ENCODE measurements at regions not wholly inside any gene's neighbourhood (a gene's known extent, or its start where the extent isn't known, plus 50 kb on each side); places are given as distances from the start of the nearest gene placed in this dataset.
"Not testable (repeated sequence)": the region's sequence is repeated elsewhere in the genome, so short reads cannot be mapped to it uniquely, and the experiment has no call there.

- H3K9me3 Mint-ChIP-seq: no peaks in the 10 kb centered on the region
- no peak overlapping the region for H3K4me3 Mint-ChIP-seq
- no peaks in the 10 kb centered on the region for H3K36me3 Mint-ChIP-seq (ENCODE audit: low read depth)
- H3K27ac Mint-ChIP-seq: no peak overlapping the region
- ChIA-PET POLR2A (no interaction called here), CTCF (no interaction called here)
- H3K27me3 Mint-ChIP-seq: no peaks in the 10 kb centered on the region
- H3K4me1 Mint-ChIP-seq: no peaks in the 10 kb centered on the region
- DNase-seq: no peak
These were observed 967.5 kb downstream of the NR2F1-AS1 start for GRCh38 chr5:92613546-92613945.

DNA sequence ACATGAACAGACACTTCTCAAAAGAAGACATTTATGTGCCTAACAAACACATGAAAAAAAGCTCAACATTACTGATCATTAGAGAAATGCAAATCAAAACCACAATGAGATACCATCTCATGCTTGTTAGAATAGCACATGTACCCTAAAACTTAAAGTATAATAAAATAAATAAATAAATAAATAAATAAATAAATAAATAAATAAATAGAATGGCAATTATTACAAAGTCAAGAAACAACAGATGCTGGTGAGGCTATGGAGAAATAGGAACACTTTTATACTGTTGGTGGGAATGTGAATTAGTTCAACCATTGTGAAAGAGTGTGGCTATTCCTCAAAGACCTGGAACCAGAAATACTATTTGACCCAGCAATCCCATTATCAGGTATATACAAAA, 970.6 kb downstream of the NR2F1-AS1 start:
- DNase-seq; H3K4me1 Mint-ChIP-seq; H3K36me3 Mint-ChIP-seq (ENCODE audit: low read depth); H3K27ac Mint-ChIP-seq; H3K9me3 Mint-ChIP-seq; POLR2A ChIA-PET; H3K4me3 Mint-ChIP-seq; H3K27me3 Mint-ChIP-seq; CTCF ChIA-PET: not testable (repeated sequence)

GRCh38 chr5:92605591-92605990, 975.4 kb downstream of the NR2F1-AS1 start:
- H3K27me3 Mint-ChIP-seq: no peaks in the 10 kb centered on the region
- H3K4me1 Mint-ChIP-seq: no peaks in the 10 kb centered on the region
- DNase-seq: no peak
- peaks cover 3% of the 10 kb centered on the region for H3K9me3 Mint-ChIP-seq
- no peak overlapping the region for H3K4me3 Mint-ChIP-seq
- ChIA-PET POLR2A (no interaction called here), CTCF (no interaction called here)
- no peaks in the 10 kb centered on the region for H3K36me3 Mint-ChIP-seq (ENCODE audit: low read depth)
- no peak overlapping the region for H3K27ac Mint-ChIP-seq

GRCh38 chr5:92599217-92599810, 981.7 kb downstream of the NR2F1-AS1 start:
- H3K27me3 Mint-ChIP-seq: no peaks in the 10 kb centered on the region
- no peaks in the 10 kb centered on the region for H3K36me3 Mint-ChIP-seq (ENCODE audit: low read depth)
- CTCF ChIA-PET: no interaction called here
- no peak for DNase-seq
- H3K4me3 Mint-ChIP-seq: no peak overlapping the region
- no peaks in the 10 kb centered on the region for H3K4me1 Mint-ChIP-seq
- H3K9me3 Mint-ChIP-seq: peaks cover 3% of the 10 kb centered on the region
- H3K27ac Mint-ChIP-seq: no peak overlapping the region
- POLR2A ChIA-PET: no interaction called here

DNA sequence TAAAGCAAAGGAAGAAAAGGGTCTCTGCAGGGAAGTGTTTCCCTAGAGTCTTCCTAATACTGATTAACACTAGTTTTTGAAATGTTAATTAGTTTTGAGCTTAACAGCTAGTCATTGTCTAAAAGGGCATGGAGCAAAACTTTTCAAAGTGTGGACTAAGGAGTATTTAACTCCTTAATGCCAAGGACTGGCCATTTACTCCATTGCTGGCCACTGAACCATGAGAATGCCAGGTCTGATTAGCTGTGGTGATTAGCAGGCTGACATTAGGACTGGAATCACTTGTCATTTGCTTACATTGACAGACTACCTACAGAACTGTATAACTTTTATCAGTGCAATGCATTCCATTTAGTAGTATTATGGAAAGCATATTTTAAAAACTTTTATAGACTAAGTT, 987.0 kb downstream of the NR2F1-AS1 start:
- Mint-ChIP-seq H3K4me3 (no peak overlapping the region), H3K27me3 (no peaks in the 10 kb centered on the region), H3K9me3 (peaks cover 2% of the 10 kb centered on the region), H3K27ac (no peak overlapping the region), H3K4me1 (no peaks in the 10 kb centered on the region), H3K36me3 (ENCODE audit: low read depth) (no peaks in the 10 kb centered on the region)
- CTCF ChIA-PET: no interaction called here
- no peak for DNase-seq
- POLR2A ChIA-PET: no interaction called here

DNA sequence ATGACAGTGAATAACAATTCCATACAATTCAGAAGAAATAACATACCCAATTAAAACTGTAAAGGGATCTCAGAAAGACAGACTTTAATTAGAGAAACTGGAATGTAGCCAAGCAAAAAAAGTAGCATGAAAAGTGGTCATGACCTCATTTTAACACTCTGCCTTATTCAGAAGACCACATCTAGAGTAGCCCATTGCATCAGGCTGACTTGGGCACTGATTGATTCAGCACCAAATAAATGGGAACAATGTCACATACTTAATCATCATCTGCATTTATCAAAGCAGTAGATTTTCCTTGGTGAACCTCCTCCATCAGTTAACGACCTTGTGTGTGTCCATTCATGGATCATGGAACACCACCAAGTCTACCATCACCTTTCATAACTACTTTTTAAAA, 992.1 kb downstream of the NR2F1-AS1 start:
- CTCF ChIA-PET: no interaction called here

GRCh38 chr5:92581690-92582089, 999.3 kb downstream of the NR2F1-AS1 start:
- Mint-ChIP-seq H3K27me3 (no peaks in the 10 kb centered on the region), H3K9me3 (no peaks in the 10 kb centered on the region), H3K4me3 (no peak overlapping the region), H3K27ac (no peak overlapping the region), H3K36me3 (ENCODE audit: low read depth) (no peaks in the 10 kb centered on the region), H3K4me1 (no peaks in the 10 kb centered on the region)
- no peak for DNase-seq
- ChIA-PET CTCF (no interaction called here), POLR2A (no interaction called here)

More for the DNA sequence above, 992.1 kb downstream of the NR2F1-AS1 start:
- no peaks in the 10 kb centered on the region for H3K4me1 Mint-ChIP-seq
- DNase-seq: no peak
- POLR2A ChIA-PET: no interaction called here
- no peaks in the 10 kb centered on the region for H3K36me3 Mint-ChIP-seq (ENCODE audit: low read depth)
- no peaks in the 10 kb centered on the region for H3K27me3 Mint-ChIP-seq
- H3K4me3 Mint-ChIP-seq: no peak overlapping the region
- peaks cover 5% of the 10 kb centered on the region for H3K9me3 Mint-ChIP-seq
- no peak overlapping the region for H3K27ac Mint-ChIP-seq

DNA sequence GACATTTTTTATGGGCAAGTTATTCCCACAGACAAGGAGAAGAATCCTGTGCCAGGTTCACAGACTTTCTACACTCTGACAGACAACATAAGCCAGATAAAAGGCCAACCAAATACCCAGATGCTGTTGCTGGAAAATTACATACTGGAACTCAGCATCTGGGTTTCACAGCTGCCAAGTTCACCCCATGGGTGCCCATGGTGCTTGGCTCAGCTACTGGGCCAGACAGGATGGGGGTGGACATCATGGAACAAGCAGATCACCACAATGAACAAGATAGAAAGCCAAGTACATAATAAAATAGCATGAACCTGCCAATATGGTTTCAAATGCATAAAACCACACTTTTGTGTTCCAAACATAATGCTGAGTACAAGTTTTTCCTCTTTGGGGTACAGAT, 999.8 kb downstream of the NR2F1-AS1 start:
- no peak overlapping the region for H3K27ac Mint-ChIP-seq
- no peak for DNase-seq
- POLR2A ChIA-PET: no interaction called here
- CTCF ChIA-PET: no interaction called here
- H3K9me3 Mint-ChIP-seq: no peaks in the 10 kb centered on the region
- no peaks in the 10 kb centered on the region for H3K27me3 Mint-ChIP-seq
- no peak overlapping the region for H3K4me3 Mint-ChIP-seq
- H3K4me1 Mint-ChIP-seq: no peaks in the 10 kb centered on the region
- no peaks in the 10 kb centered on the region for H3K36me3 Mint-ChIP-seq (ENCODE audit: low read depth)

DNA sequence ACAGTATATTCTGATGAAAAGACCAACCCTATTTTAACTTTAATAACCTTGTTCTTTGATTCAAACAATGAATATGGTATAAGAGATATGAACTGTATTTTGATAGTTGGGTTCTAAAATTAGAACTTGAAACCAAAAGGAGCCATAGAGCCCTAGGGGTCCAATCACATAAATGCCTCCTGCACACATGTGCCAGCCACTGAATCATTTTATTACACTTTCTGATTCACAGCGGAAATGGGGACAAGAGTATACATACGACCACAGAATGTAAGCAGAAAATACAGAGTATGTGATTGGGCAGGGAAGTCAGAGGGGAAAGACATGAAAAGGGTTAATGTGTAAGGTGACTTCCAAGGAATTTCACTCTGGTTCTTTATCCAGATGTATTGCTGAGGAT, 1000.2 kb downstream of the NR2F1-AS1 start:
- Mint-ChIP-seq H3K36me3 (ENCODE audit: low read depth) (no peaks in the 10 kb centered on the region), H3K27ac (no peak overlapping the region), H3K9me3 (no peaks in the 10 kb centered on the region), H3K4me3 (no peak overlapping the region), H3K4me1 (no peaks in the 10 kb centered on the region), H3K27me3 (no peaks in the 10 kb centered on the region)
- no peak for DNase-seq
- ChIA-PET POLR2A (no interaction called here), CTCF (no interaction called here)

DNA sequence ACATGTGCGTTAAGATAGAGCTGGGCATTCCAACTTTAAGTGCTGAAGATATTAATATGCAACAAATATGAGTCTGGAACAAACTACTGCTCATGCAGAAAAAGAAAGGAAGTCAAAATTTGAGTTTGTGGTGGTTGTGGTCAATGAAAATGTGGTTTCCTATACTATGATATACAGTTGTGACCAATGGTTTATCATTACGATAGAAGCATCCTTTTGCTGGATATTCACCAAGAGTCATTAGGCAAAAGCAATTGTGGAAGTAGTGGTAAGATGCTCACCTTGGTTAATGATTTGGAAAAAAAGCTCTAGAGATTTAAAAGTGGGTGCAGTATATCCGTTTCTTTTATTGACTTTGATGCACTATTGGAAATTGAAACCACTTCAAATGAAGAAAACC, 1007.0 kb downstream of the NR2F1-AS1 start:
- no peak overlapping the region for H3K4me3 Mint-ChIP-seq
- H3K27me3 Mint-ChIP-seq: no peaks in the 10 kb centered on the region
- H3K36me3 Mint-ChIP-seq (ENCODE audit: low read depth): no peaks in the 10 kb centered on the region
- DNase-seq: no peak
- no peak overlapping the region for H3K27ac Mint-ChIP-seq
- H3K4me1 Mint-ChIP-seq: no peaks in the 10 kb centered on the region
- H3K9me3 Mint-ChIP-seq: no peaks in the 10 kb centered on the region
- ChIA-PET POLR2A (no interaction called here), CTCF (no interaction called here)

GRCh38 chr5:92568522-92568921, 1012.5 kb downstream of the NR2F1-AS1 start:
- DNase-seq: no peak
- H3K36me3 Mint-ChIP-seq (ENCODE audit: low read depth): no peaks in the 10 kb centered on the region
- CTCF ChIA-PET: no interaction called here
- no peak overlapping the region for H3K27ac Mint-ChIP-seq
- POLR2A ChIA-PET: no interaction called here
- H3K4me3 Mint-ChIP-seq: no peak overlapping the region
- H3K27me3 Mint-ChIP-seq: no peaks in the 10 kb centered on the region
- no peaks in the 10 kb centered on the region for H3K9me3 Mint-ChIP-seq
- H3K4me1 Mint-ChIP-seq: no peaks in the 10 kb centered on the region

- no peaks in the 10 kb centered on the region for H3K36me3 Mint-ChIP-seq (ENCODE audit: low read depth)
- no peak overlapping the region for H3K27ac Mint-ChIP-seq
- H3K27me3 Mint-ChIP-seq: no peaks in the 10 kb centered on the region
- no peak overlapping the region for H3K4me3 Mint-ChIP-seq
- ChIA-PET CTCF (no interaction called here), POLR2A (no interaction called here)
- no peaks in the 10 kb centered on the region for H3K9me3 Mint-ChIP-seq
- DNase-seq: no peak
- no peaks in the 10 kb centered on the region for H3K4me1 Mint-ChIP-seq
These were observed 1013.1 kb downstream of the NR2F1-AS1 start for GRCh38 chr5:92567831-92568450.

DNA sequence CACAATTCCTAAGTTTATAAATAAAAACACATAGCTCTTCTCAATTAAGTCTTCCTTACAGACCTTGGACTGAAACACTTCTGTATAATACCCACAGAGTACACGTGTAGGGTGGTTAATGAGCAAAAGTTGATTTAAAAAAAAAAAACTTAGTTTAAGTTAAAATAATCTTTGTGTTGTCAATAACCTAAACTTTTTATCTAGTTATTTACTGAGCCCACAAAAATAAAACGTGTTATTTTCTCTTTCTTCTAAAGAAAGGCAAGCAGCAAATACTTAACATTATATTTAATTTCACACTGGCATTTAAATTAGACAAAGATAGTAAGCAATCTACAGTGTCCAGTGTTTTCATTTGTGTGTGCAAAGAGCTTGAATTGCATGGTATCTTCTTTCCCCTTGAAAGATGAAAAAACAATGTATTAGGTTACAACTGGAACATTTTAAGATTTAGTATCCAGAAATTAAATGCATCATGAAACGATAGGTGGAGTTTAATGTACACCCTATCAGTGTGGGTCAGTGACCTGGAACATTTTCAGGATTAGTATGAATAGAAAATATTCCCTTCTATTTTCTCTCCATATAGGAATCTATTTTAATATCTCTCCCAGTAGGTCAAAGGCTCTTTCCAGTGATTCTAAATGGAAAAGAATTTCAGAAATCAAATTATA, 1014.8 kb downstream of the NR2F1-AS1 start:
- ChIA-PET CTCF (no interaction called here), POLR2A (no interaction called here)
- no peaks in the 10 kb centered on the region for H3K9me3 Mint-ChIP-seq
- no peaks in the 10 kb centered on the region for H3K4me1 Mint-ChIP-seq
- H3K27me3 Mint-ChIP-seq: no peaks in the 10 kb centered on the region
- H3K27ac Mint-ChIP-seq: no peak overlapping the region
- no peaks in the 10 kb centered on the region for H3K36me3 Mint-ChIP-seq (ENCODE audit: low read depth)
- no peak for DNase-seq
- no peak overlapping the region for H3K4me3 Mint-ChIP-seq

DNA sequence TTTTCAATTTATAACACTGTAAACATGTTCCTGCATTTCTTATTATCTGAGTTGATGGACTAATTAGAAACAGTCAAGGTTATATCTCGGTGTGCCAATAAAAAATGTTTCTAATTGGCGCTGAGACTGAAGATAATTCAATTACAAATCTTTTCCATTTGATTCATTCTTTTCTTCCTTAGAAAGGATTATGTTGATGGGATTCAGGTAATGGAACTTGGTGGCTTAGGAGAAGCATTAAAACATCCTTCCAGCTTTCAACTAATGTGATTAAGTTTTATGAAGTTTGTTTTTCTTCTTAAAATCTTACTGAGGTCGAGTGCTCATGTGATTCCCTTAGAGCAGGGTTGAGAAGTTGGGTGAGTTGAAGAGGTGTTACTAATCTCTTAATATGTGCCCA, 1015.3 kb downstream of the NR2F1-AS1 start:
- H3K27ac Mint-ChIP-seq: no peak overlapping the region
- no peaks in the 10 kb centered on the region for H3K27me3 Mint-ChIP-seq
- H3K36me3 Mint-ChIP-seq (ENCODE audit: low read depth): no peaks in the 10 kb centered on the region
- no peaks in the 10 kb centered on the region for H3K9me3 Mint-ChIP-seq
- POLR2A ChIA-PET: no interaction called here
- CTCF ChIA-PET: no interaction called here
- H3K4me1 Mint-ChIP-seq: no peaks in the 10 kb centered on the region
- H3K4me3 Mint-ChIP-seq: no peak overlapping the region
- DNase-seq: no peak

Data from activated CD4-positive, alpha-beta T cell treated with anti-CD3 and anti-CD28 coated beads, Interleukin-2, amount 10 ng/mL, durations not matched to agents 7 days and 5 days (primary cell).